H9 (cell line): ENCODE measurements at regions not wholly inside any gene's neighbourhood (a gene's known extent, or its start where the extent isn't known, plus 50 kb on each side); places are given as distances from the start of the nearest gene placed in this dataset.

Source experiments
- DNase-seq: peaks from one replicate; pipeline ENCODE4 v3.0.0-alpha.2; 2017
- H2AFZ ChIP-seq: one replicate; pipeline ENCODE4 v1.6.1; 2013; ENCODE audit warnings: mild to moderate bottlenecking, low read length, control low read depth, moderate library complexity
- H2AK5ac ChIP-seq: 2 replicates; pipeline ENCODE4 v1.6.1; 2013; ENCODE audit warnings: low read length, control low read depth, mixed read lengths; ENCODE audit not compliant: insufficient read length
- H2BK120ac ChIP-seq: one replicate; pipeline ENCODE4 v1.6.1; 2013; ENCODE audit warnings: low read depth, mild to moderate bottlenecking, low read length, control low read depth, inconsistent platforms; ENCODE audit not compliant: poor library complexity, severe bottlenecking
- H2BK12ac ChIP-seq: 2 replicates; pipeline ENCODE4 v1.6.1; 2013; ENCODE audit warnings: low read length, control low read depth, mixed read lengths, low read depth; ENCODE audit not compliant: insufficient read length
- H2BK15ac ChIP-seq: 2 replicates; pipeline ENCODE4 v1.6.1; 2013; ENCODE audit warnings: low read depth, low read length, control low read depth
- H2BK20ac ChIP-seq: one replicate; pipeline ENCODE4 v1.6.1; 2013; ENCODE audit warnings: low read depth, mild to moderate bottlenecking, low read length, control low read depth, inconsistent platforms; ENCODE audit not compliant: poor library complexity, severe bottlenecking
- H2BK5ac ChIP-seq: 2 replicates; pipeline ENCODE4 v1.6.1; 2013; ENCODE audit warnings: low read length, control low read depth, mixed read lengths; ENCODE audit not compliant: insufficient read length
- H3K14ac ChIP-seq: 2 replicates; pipeline ENCODE4 v1.6.1; 2013; ENCODE audit warnings: low read length, control low read depth; ENCODE audit not compliant: insufficient read depth
- H3K18ac ChIP-seq: 2 replicates; pipeline ENCODE4 v1.6.1; 2013; ENCODE audit warnings: low read depth, mild to moderate bottlenecking, mixed read lengths, low read length, control low read depth; ENCODE audit not compliant: insufficient read length
- H3K23ac ChIP-seq: 2 replicates; pipeline ENCODE4 v1.6.1; 2013; ENCODE audit warnings: low read length, control low read depth, mixed read lengths, low read depth; ENCODE audit not compliant: insufficient read length
- H3K23me2 ChIP-seq: 2 replicates; pipeline ENCODE4 v1.6.1; 2013; ENCODE audit warnings: low read depth, mild to moderate bottlenecking, mixed read lengths, low read length, control low read depth; ENCODE audit not compliant: insufficient read length, poor library complexity, severe bottlenecking
- H3K27ac ChIP-seq: 2 replicates; pipeline ENCODE4 v1.5.1; 2013; ENCODE audit warnings: low read length, control low read depth, mixed read lengths, low read depth; ENCODE audit not compliant: insufficient read length
- H3K27me3 ChIP-seq: 2 replicates; pipeline ENCODE4 v1.6.1; 2013; ENCODE audit warnings: low read length, control low read depth, inconsistent platforms; ENCODE audit not compliant: insufficient read depth
- H3K4ac ChIP-seq: 2 replicates; pipeline ENCODE4 v1.6.1; 2013; ENCODE audit warnings: low read depth, mild to moderate bottlenecking, control low read depth, inconsistent platforms, low read length, moderate library complexity
- H3K4me1 ChIP-seq: 2 replicates; pipeline ENCODE4 v1.6.1; 2013; ENCODE audit warnings: low read length, control low read depth, inconsistent platforms; ENCODE audit not compliant: insufficient read depth
- H3K4me2 ChIP-seq: 2 replicates; pipeline ENCODE4 v1.6.1; 2013; ENCODE audit warnings: low read length, control low read depth, mixed read lengths; ENCODE audit not compliant: insufficient read length, insufficient read depth
- H3K56ac ChIP-seq: 2 replicates; pipeline ENCODE4 v1.6.1; 2013; ENCODE audit warnings: low read depth, mild to moderate bottlenecking, mixed read lengths, low read length, control low read depth; ENCODE audit not compliant: insufficient read length
- H3K79me1 ChIP-seq: 2 replicates; pipeline ENCODE4 v1.6.1; 2013; ENCODE audit warnings: low read depth, mild to moderate bottlenecking, moderate library complexity, low read length, control low read depth, inconsistent platforms; ENCODE audit not compliant: insufficient read depth, poor library complexity, severe bottlenecking
- H3K79me2 ChIP-seq: 2 replicates; pipeline ENCODE4 v1.6.1; 2013; ENCODE audit warnings: low read length, control low read depth, inconsistent platforms; ENCODE audit not compliant: insufficient read depth
- H3K9ac ChIP-seq: 2 replicates; pipeline ENCODE4 v1.6.1; 2013; ENCODE audit warnings: low read length, control low read depth, mixed read lengths; ENCODE audit not compliant: insufficient read length; ENCODE audit errors: extremely low read depth
- H3K9me3 ChIP-seq: one replicate; pipeline ENCODE4 v1.6.1; 2013; ENCODE audit warnings: low read depth, low read length, inconsistent platforms; ENCODE audit not compliant: control insufficient read depth
- H3T11ph ChIP-seq: one replicate; pipeline ENCODE4 v1.6.1; 2013; ENCODE audit warnings: mild to moderate bottlenecking, low read length, control low read depth, inconsistent platforms
- H4K20me1 ChIP-seq: one replicate; pipeline ENCODE4 v1.6.1; 2013; ENCODE audit not compliant: control insufficient read depth, insufficient read length, insufficient read depth
- H4K5ac ChIP-seq: 2 replicates; pipeline ENCODE4 v1.6.1; 2013; ENCODE audit warnings: low read depth, mild to moderate bottlenecking, mixed read lengths, low read length, control low read depth; ENCODE audit not compliant: insufficient read length
- H4K8ac ChIP-seq: replicated peaks from 2 replicates; pipeline ENCODE4 v1.6.1; 2013; ENCODE audit warnings: low read length, control low read depth, mixed read lengths, low read depth; ENCODE audit not compliant: insufficient read length
- H4K91ac ChIP-seq: 2 replicates; pipeline ENCODE4 v1.6.1; 2013; ENCODE audit warnings: low read depth, mild to moderate bottlenecking, moderate library complexity, mixed read lengths, low read length, control low read depth; ENCODE audit not compliant: insufficient read length
- H3K27ac Mint-ChIP-seq, 3 experiments: 2 replicates in 2 of 3; 3 replicates in 1 of 3; pipeline ENCODE4 v1.8.0; 2020 to 2021; ENCODE audit warnings: mixed read lengths in 3 of 3, mild to moderate bottlenecking in 1 of 3, moderate library complexity in 1 of 3
- H3K27me3 Mint-ChIP-seq: 2 replicates; pipeline ENCODE4 v1.8.0; 2021; ENCODE audit warnings: low read depth, mild to moderate bottlenecking, moderate library complexity, mixed read lengths
- H3K36me3 Mint-ChIP-seq, 3 experiments: 2 replicates in 2 of 3; 3 replicates in 1 of 3; pipeline ENCODE4 v1.8.0; 2020 to 2021; ENCODE audit warnings: low read depth in 3 of 3, mixed read lengths in 3 of 3; ENCODE audit not compliant: insufficient read depth in 1 of 3
- H3K4me1 Mint-ChIP-seq, 2 experiments: 2 replicates each; pipeline ENCODE4 v1.8.0; 2020; ENCODE audit warnings: mixed read lengths in 2 of 2
- H3K4me3 Mint-ChIP-seq, 2 experiments: 2 replicates in 1 of 2; 3 replicates in 1 of 2; pipeline ENCODE4 v1.8.0; 2020 to 2021; ENCODE audit warnings: mild to moderate bottlenecking in 2 of 2, mixed read lengths in 2 of 2, moderate library complexity in 1 of 2
- H3K9me3 Mint-ChIP-seq, 2 experiments: 2 replicates in 1 of 2; 3 replicates in 1 of 2; pipeline ENCODE4 v1.8.0; 2020; ENCODE audit warnings: mild to moderate bottlenecking in 2 of 2, mixed read lengths in 2 of 2, moderate library complexity in 1 of 2
- CTCF ChIP-seq: fragments of 200-600 bp; sonication (generic); conservative IDR thresholded peaks from 3 replicates; pipeline ENCODE4 v1.8.0; 2021; ENCODE audit warnings: antibody characterized with exemption, mild to moderate bottlenecking
- WGBS: extraction: QIAGEN DNeasy Blood & Tissue Kit; methylation state at CpG from one replicate; pipeline ENCODE4 v1.1.7; 2013; ENCODE audit warnings: missing lambda C conversion rate, low lambda C conversion rate, mixed read lengths; ENCODE audit not compliant: insufficient read length; ENCODE audit errors: extremely low coverage; 5-methylcytosine and 5-hydroxymethylcytosine counted together

- H2AFZ ChIP-seq = no peak overlapping the region
- DNase-seq = no peak
- Mint-ChIP-seq H3K36me3 (peaks cover 9 to 22% (median 11%) of the 10 kb centered on the region in 3 experiments), H3K4me1 (no peaks in the 10 kb centered on the region), H3K4me3 (no peak overlapping the region), H3K9me3 (peaks cover 18 to 19% of the 10 kb centered on the region in 2 experiments), H3K27me3 (peaks cover 2% of the 10 kb centered on the region; the same call in 1 of the 2 replicates), H3K27ac (no peak overlapping the region)
- TF ChIP-seq CTCF = no peak
- no peak overlapping the region for H2BK20ac ChIP-seq
- H3K18ac ChIP-seq = no peak overlapping the region
- no peak overlapping the region for H3K23ac ChIP-seq
- no CpG with 5 or more reads among the region's 2 CpGs for WGBS
- H2AK5ac ChIP-seq = no peak overlapping the region
- H3K27ac ChIP-seq = no peak overlapping the region
- H3K4me2 ChIP-seq = no peak overlapping the region
- H3T11ph ChIP-seq = no peak overlapping the region
- no peak overlapping the region for H2BK12ac ChIP-seq
- no peak overlapping the region for H3K4ac ChIP-seq
- H3K56ac ChIP-seq = no peak overlapping the region
- H2BK120ac ChIP-seq = no peak overlapping the region
- H3K23me2 ChIP-seq = no peaks in the 10 kb centered on the region
- H4K20me1 ChIP-seq = no peaks in the 10 kb centered on the region
- no peak overlapping the region for H2BK15ac ChIP-seq
- no peak overlapping the region for H4K5ac ChIP-seq
- no peak overlapping the region for H2BK5ac ChIP-seq
- H3K79me1 ChIP-seq = no peaks in the 10 kb centered on the region
- H3K79me2 ChIP-seq = no peaks in the 10 kb centered on the region
- no peak overlapping the region for H4K91ac ChIP-seq
- H4K8ac ChIP-seq = no peak overlapping the region
- H3K9ac ChIP-seq = no peak overlapping the region
- H3K27me3 ChIP-seq = no peaks in the 10 kb centered on the region
- H3K9me3 ChIP-seq = no peaks in the 10 kb centered on the region
- no peak overlapping the region for H3K14ac ChIP-seq
- H3K4me1 ChIP-seq = no peaks in the 10 kb centered on the region
These were observed 83.1 kb upstream of the IRX5 start for GRCh38 chr16:54847609-54848008.
